Spleen (tissue), 11 donors: ENCODE measurements at regions not wholly inside any gene's neighbourhood (a gene's known extent, or its start where the extent isn't known, plus 50 kb on each side); places are given as distances from the start of the nearest gene placed in this dataset.

Experiments used
- DNase-seq: peaks from one replicate; pipeline ENCODE4 v3.0.0-alpha.2; 2020
- H3K27ac ChIP-seq, 8 donors: fragments of 200-600 bp; sonication (generic) in 7 of 8; 1 replicate in 4 of 8; 2 replicates in 4 of 8; pipeline versions ENCODE4 v1.5.0 to v1.8.0; 2016 to 2021; ENCODE audit warnings: inconsistent platforms in 4 of 8, mild to moderate bottlenecking in 4 of 8, moderate library complexity in 1 of 8
- H3K27me3 ChIP-seq, 7 donors: fragments of 200-600 bp; sonication (generic) in 6 of 7; replicated peaks in 1 of 7; 1 replicate in 4 of 7; 2 replicates in 3 of 7; pipeline versions ENCODE4 v1.5.0 to v1.8.0; 2016 to 2021; ENCODE audit warnings: inconsistent platforms in 3 of 7, mild to moderate bottlenecking in 1 of 7
- H3K36me3 ChIP-seq, 6 donors: fragments of 200-600 bp; sonication (generic) in 5 of 6; 1 replicate in 4 of 6; 2 replicates in 2 of 6; pipeline versions ENCODE4 v1.5.0 to v1.8.0; 2016 to 2021; ENCODE audit warnings: inconsistent platforms in 2 of 6
- H3K4me1 ChIP-seq, 6 donors: fragments of 200-600 bp; sonication (generic) in 5 of 6; 1 replicate in 3 of 6; 2 replicates in 3 of 6; pipeline versions ENCODE4 v1.5.0 to v1.8.0; 2016 to 2021; ENCODE audit warnings: inconsistent platforms in 3 of 6
- H3K4me3 ChIP-seq, 8 donors: fragments of 200-600 bp; sonication (generic) in 7 of 8; 1 replicate in 4 of 8; 2 replicates in 4 of 8; pipeline versions ENCODE4 v1.5.0 to v1.8.0; 2016 to 2021; ENCODE audit warnings: inconsistent platforms in 4 of 8, mild to moderate bottlenecking in 4 of 8, moderate library complexity in 2 of 8
- H3K9me3 ChIP-seq, 8 donors: fragments of 200-600 bp; sonication (generic) in 7 of 8; 1 replicate in 4 of 8; 2 replicates in 4 of 8; pipeline versions ENCODE4 v1.5.0 to v1.8.0; 2016 to 2021; ENCODE audit warnings: inconsistent platforms in 4 of 8
- POLR2A ChIP-seq, 3 donors: fragments of 450-650 bp; IDR thresholded peaks; one replicate each; pipeline ENCODE4 v1.5.1; 2017; ENCODE audit warnings: antibody characterized with exemption in 3 of 3, mild to moderate bottlenecking in 1 of 3
- POLR2AphosphoS5 ChIP-seq, 3 donors: sonication (generic); formaldehyde crosslinking; IDR thresholded peaks; one replicate each; pipeline ENCODE4 v1.5.1; 2017; ENCODE audit warnings: antibody characterized with exemption in 3 of 3
- WGBS, 5 donors: extraction: QIAGEN DNeasy Blood & Tissue Kit in 3 of 5; methylation state at CpG; one replicate each; pipeline versions ENCODE4 v1.1.5 to v1.1.7; 2013 to 2018; 5-methylcytosine and 5-hydroxymethylcytosine counted together
- intact Hi-C: fragments of 100-400 bp; cut with DNase I; formaldehyde crosslinking; loops from one replicate; pipeline ENCODE4 v1.15.0; 2023; ENCODE audit warnings: low total_unique reads
- TF ChIP-seq, protein P1 (sequence below), 11 experiments: fragments of 200-600 bp in 7 of 11; fragments of 450-650 bp in 4 of 11; sonication (generic) in 4 of 11; IDR thresholded peaks in 8 of 11; conservative IDR thresholded peaks in 3 of 11; 1 replicate in 7 of 11; 2 replicates in 4 of 11; pipeline versions ENCODE4 v1.4.0 to v1.8.0; 2016 to 2021; ENCODE audit warnings: antibody characterized with exemption in 11 of 11, inconsistent platforms in 4 of 11, mild to moderate bottlenecking in 1 of 11
- donor health status: healthy with polysubstance abuse.
- donor health status: DM: no; HTN: no; CAD: no; lungs with moderate emphysema.
- donor health status: DM: no; HTN: no; CAD: no.
- donor health status: Bipolar disorder and iron deficiency.
- donor health status: healthy.
- donor health status: DM: no; HTN: no; CAD: no.
- donor health status: DM: yes; HTN: yes; CAD: no.

GRCh38 chr2:129717560-129718130 is 261.8 kb upstream of the RAB6C start:
- WGBS, 5 donors: 56 to 67% (median 64%) methylated on average over 8 to 11 of the region's 11 CpGs
- Histone ChIP-seq H3K27me3 (peaks cover 0 to 4% (median 0%) of the 10 kb centered on the region in 7 donors), H3K27ac (no peak overlapping the region), H3K4me3 (no peak overlapping the region), H3K9me3 (no peaks in the 10 kb centered on the region), H3K4me1 (no peaks in the 10 kb centered on the region), H3K36me3 (no peaks in the 10 kb centered on the region)
- intact Hi-C loops: no loop called here
- no peak for DNase-seq
- TF ChIP-seq POLR2AphosphoS5 (IDR thresholded peaks at IDR 0.05) (no peak), POLR2A (IDR thresholded peaks at IDR 0.05) (no peak)
- TF ChIP-seq, protein P1, sequence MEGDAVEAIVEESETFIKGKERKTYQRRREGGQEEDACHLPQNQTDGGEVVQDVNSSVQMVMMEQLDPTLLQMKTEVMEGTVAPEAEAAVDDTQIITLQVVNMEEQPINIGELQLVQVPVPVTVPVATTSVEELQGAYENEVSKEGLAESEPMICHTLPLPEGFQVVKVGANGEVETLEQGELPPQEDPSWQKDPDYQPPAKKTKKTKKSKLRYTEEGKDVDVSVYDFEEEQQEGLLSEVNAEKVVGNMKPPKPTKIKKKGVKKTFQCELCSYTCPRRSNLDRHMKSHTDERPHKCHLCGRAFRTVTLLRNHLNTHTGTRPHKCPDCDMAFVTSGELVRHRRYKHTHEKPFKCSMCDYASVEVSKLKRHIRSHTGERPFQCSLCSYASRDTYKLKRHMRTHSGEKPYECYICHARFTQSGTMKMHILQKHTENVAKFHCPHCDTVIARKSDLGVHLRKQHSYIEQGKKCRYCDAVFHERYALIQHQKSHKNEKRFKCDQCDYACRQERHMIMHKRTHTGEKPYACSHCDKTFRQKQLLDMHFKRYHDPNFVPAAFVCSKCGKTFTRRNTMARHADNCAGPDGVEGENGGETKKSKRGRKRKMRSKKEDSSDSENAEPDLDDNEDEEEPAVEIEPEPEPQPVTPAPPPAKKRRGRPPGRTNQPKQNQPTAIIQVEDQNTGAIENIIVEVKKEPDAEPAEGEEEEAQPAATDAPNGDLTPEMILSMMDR (IDR thresholded peaks at IDR 0.05 in 8 of 11, conservative IDR thresholded peaks at IDR 0.05 in 3 of 11): no peak

GRCh38 chr2:129719335-129719734 is 260.1 kb upstream of the RAB6C start:
- WGBS, 5 donors: 72 to 94% (median 85%) methylated on average over 3 of the region's 3 CpGs
- no peak overlapping the region for H3K4me3 ChIP-seq
- H3K27me3 ChIP-seq: peaks cover 0 to 4% (median 0%) of the 10 kb centered on the region in 7 donors
- TF ChIP-seq POLR2A (IDR thresholded peaks at IDR 0.05): no peak
- TF ChIP-seq POLR2AphosphoS5 (IDR thresholded peaks at IDR 0.05): no peak
- TF ChIP-seq, protein P1 (IDR thresholded peaks at IDR 0.05 in 8 of 11, conservative IDR thresholded peaks at IDR 0.05 in 3 of 11): no peak
- no peak for DNase-seq
- no peaks in the 10 kb centered on the region for H3K4me1 ChIP-seq
- no peaks in the 10 kb centered on the region for H3K9me3 ChIP-seq
- intact Hi-C loops: no loop called here
- no peaks in the 10 kb centered on the region for H3K36me3 ChIP-seq
- no peak overlapping the region for H3K27ac ChIP-seq

DNA sequence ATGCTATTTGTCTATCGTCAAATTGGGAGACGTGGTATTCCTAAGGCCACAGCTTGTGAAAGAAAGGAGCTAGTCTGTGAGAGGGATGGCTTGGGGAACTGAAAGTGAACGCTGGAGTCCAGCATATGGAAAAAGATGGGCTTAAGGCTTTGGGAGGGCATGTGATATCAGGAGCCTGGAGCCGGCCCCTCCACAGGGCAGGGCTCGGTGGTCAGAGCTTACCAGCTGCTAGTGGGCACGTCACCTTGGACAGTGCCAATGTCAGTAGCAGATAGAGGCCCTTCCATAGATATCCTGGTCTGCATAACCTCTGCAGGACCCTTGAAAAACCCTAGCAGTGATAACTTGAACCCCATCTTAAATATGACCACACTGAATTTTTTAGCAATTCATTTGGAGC is 259.1 kb upstream of the RAB6C start:
- Histone ChIP-seq H3K9me3 (no peaks in the 10 kb centered on the region), H3K4me3 (no peak overlapping the region), H3K4me1 (no peaks in the 10 kb centered on the region), H3K36me3 (no peaks in the 10 kb centered on the region), H3K27ac (no peak overlapping the region), H3K27me3 (peaks cover 0 to 4% (median 0%) of the 10 kb centered on the region in 7 donors)
- 85 to 95% (median 94%) methylated on average over 6 of the region's 6 CpGs for WGBS, 5 donors
- intact Hi-C loops: no loop called here
- no peak for DNase-seq
- TF ChIP-seq, protein P1 (IDR thresholded peaks at IDR 0.05 in 8 of 11, conservative IDR thresholded peaks at IDR 0.05 in 3 of 11): no peak
- TF ChIP-seq POLR2AphosphoS5 (IDR thresholded peaks at IDR 0.05) (no peak), POLR2A (IDR thresholded peaks at IDR 0.05) (no peak)

GRCh38 chr2:129720761-129721160 is 258.7 kb upstream of the RAB6C start:
- TF ChIP-seq POLR2AphosphoS5 (IDR thresholded peaks at IDR 0.05): no peak
- TF ChIP-seq, protein P1 (IDR thresholded peaks at IDR 0.05 in 8 of 11, conservative IDR thresholded peaks at IDR 0.05 in 3 of 11): no peak
- no peak for TF ChIP-seq POLR2A (IDR thresholded peaks at IDR 0.05)
- Histone ChIP-seq H3K4me3 (no peak overlapping the region), H3K4me1 (no peaks in the 10 kb centered on the region), H3K27ac (no peak overlapping the region), H3K36me3 (no peaks in the 10 kb centered on the region), H3K9me3 (no peaks in the 10 kb centered on the region), H3K27me3 (peaks cover 0 to 4% (median 0%) of the 10 kb centered on the region in 7 donors)
- intact Hi-C loops: no loop called here
- WGBS, 5 donors: 80 to 93% (median 86%) methylated on average over 3 to 6 of the region's 6 CpGs
- DNase-seq: no peak
